ENCODE measurements at regions not wholly inside any gene's neighbourhood (a gene's known extent, or its start where the extent isn't known, plus 50 kb on each side); places are given as distances from the start of the nearest gene placed in this dataset.

GRCh38 chr5:57601996-57602395 lies 119.4 kb upstream of the ACTBL2 start:
- Histone ChIP-seq H3K4me1 (ENCODE audit: control insufficient read depth, insufficient read depth, low read length) (no peaks in the 10 kb centered on the region), H3K27me3 (ENCODE audit: control insufficient read depth, insufficient read depth, low read length) (peaks cover 4% of the 10 kb centered on the region), H3K27ac (ENCODE audit: low read depth, low read length) (no peak overlapping the region), H3K36me3 (ENCODE audit: control insufficient read depth, insufficient read depth, low read length) (no peaks in the 10 kb centered on the region), H3K4me3 (ENCODE audit: low read depth, low read length) (no peak overlapping the region), H3K9me3 (ENCODE audit: control insufficient read depth, insufficient read depth, low read depth, low read length) (no peaks in the 10 kb centered on the region), H3K9ac (ENCODE audit: low read length) (no peak overlapping the region)

- no peaks in the 10 kb centered on the region for H3K9me3 ChIP-seq (ENCODE audit: control insufficient read depth, insufficient read depth, low read depth, low read length)
- H3K27ac ChIP-seq (ENCODE audit: low read depth, low read length): no peak overlapping the region
- H3K4me1 ChIP-seq (ENCODE audit: control insufficient read depth, insufficient read depth, low read length): no peaks in the 10 kb centered on the region
- no peak overlapping the region for H3K9ac ChIP-seq (ENCODE audit: low read length)
- H3K27me3 ChIP-seq (ENCODE audit: control insufficient read depth, insufficient read depth, low read length): peaks cover 4% of the 10 kb centered on the region
- no peak overlapping the region for H3K4me3 ChIP-seq (ENCODE audit: low read depth, low read length)
- no peaks in the 10 kb centered on the region for H3K36me3 ChIP-seq (ENCODE audit: control insufficient read depth, insufficient read depth, low read length)
Observed at GRCh38 chr5:57600321-57600720, 117.7 kb upstream of the ACTBL2 start.

GRCh38 chr5:57598756-57599155 lies 116.1 kb upstream of the ACTBL2 start:
- Histone ChIP-seq H3K36me3 (ENCODE audit: control insufficient read depth, insufficient read depth, low read length) (no peaks in the 10 kb centered on the region), H3K27me3 (ENCODE audit: control insufficient read depth, insufficient read depth, low read length) (peaks cover 4% of the 10 kb centered on the region), H3K4me1 (ENCODE audit: control insufficient read depth, insufficient read depth, low read length) (no peaks in the 10 kb centered on the region), H3K4me3 (ENCODE audit: low read depth, low read length) (no peak overlapping the region), H3K27ac (ENCODE audit: low read depth, low read length) (no peak overlapping the region), H3K9ac (ENCODE audit: low read length) (no peak overlapping the region), H3K9me3 (ENCODE audit: control insufficient read depth, insufficient read depth, low read depth, low read length) (no peaks in the 10 kb centered on the region)

- H3K27me3 ChIP-seq (ENCODE audit: control insufficient read depth, insufficient read depth, low read length): peaks cover 4% of the 10 kb centered on the region
- no peak overlapping the region for H3K27ac ChIP-seq (ENCODE audit: low read depth, low read length)
- no peaks in the 10 kb centered on the region for H3K36me3 ChIP-seq (ENCODE audit: control insufficient read depth, insufficient read depth, low read length)
- no peaks in the 10 kb centered on the region for H3K9me3 ChIP-seq (ENCODE audit: control insufficient read depth, insufficient read depth, low read depth, low read length)
- H3K4me3 ChIP-seq (ENCODE audit: low read depth, low read length): no peak overlapping the region
- H3K4me1 ChIP-seq (ENCODE audit: control insufficient read depth, insufficient read depth, low read length): no peaks in the 10 kb centered on the region
- H3K9ac ChIP-seq (ENCODE audit: low read length): no peak overlapping the region
Observed at GRCh38 chr5:57598097-57598496, 115.5 kb upstream of the ACTBL2 start.

- no peak overlapping the region for H3K27ac ChIP-seq (ENCODE audit: low read depth, low read length)
Observed at GRCh38 chr5:57595523-57595991, 112.9 kb upstream of the ACTBL2 start.

GRCh38 chr5:57594436-57594835 lies 111.8 kb upstream of the ACTBL2 start:
- Histone ChIP-seq H3K36me3 (ENCODE audit: control insufficient read depth, insufficient read depth, low read length) (no peaks in the 10 kb centered on the region), H3K4me1 (ENCODE audit: control insufficient read depth, insufficient read depth, low read length) (no peaks in the 10 kb centered on the region), H3K27ac (ENCODE audit: low read depth, low read length) (no peak overlapping the region), H3K9ac (ENCODE audit: low read length) (no peak overlapping the region), H3K9me3 (ENCODE audit: control insufficient read depth, insufficient read depth, low read depth, low read length) (no peaks in the 10 kb centered on the region), H3K4me3 (ENCODE audit: low read depth, low read length) (no peak overlapping the region), H3K27me3 (ENCODE audit: control insufficient read depth, insufficient read depth, low read length) (no peaks in the 10 kb centered on the region)

More at GRCh38 chr5:57595523-57595991, 112.9 kb upstream of the ACTBL2 start:
- H3K36me3 ChIP-seq (ENCODE audit: control insufficient read depth, insufficient read depth, low read length): no peaks in the 10 kb centered on the region
- H3K9me3 ChIP-seq (ENCODE audit: control insufficient read depth, insufficient read depth, low read depth, low read length): no peaks in the 10 kb centered on the region
- no peaks in the 10 kb centered on the region for H3K27me3 ChIP-seq (ENCODE audit: control insufficient read depth, insufficient read depth, low read length)
- H3K4me3 ChIP-seq (ENCODE audit: low read depth, low read length): no peak overlapping the region
- H3K4me1 ChIP-seq (ENCODE audit: control insufficient read depth, insufficient read depth, low read length): no peaks in the 10 kb centered on the region
- no peak overlapping the region for H3K9ac ChIP-seq (ENCODE audit: low read length)

GRCh38 chr5:57592236-57592635 lies 109.6 kb upstream of the ACTBL2 start:
- no peak overlapping the region for H3K27ac ChIP-seq (ENCODE audit: low read depth, low read length)
- H3K27me3 ChIP-seq (ENCODE audit: control insufficient read depth, insufficient read depth, low read length): no peaks in the 10 kb centered on the region
- no peak overlapping the region for H3K9ac ChIP-seq (ENCODE audit: low read length)
- no peaks in the 10 kb centered on the region for H3K9me3 ChIP-seq (ENCODE audit: control insufficient read depth, insufficient read depth, low read depth, low read length)
- no peak overlapping the region for H3K4me3 ChIP-seq (ENCODE audit: low read depth, low read length)
- no peaks in the 10 kb centered on the region for H3K4me1 ChIP-seq (ENCODE audit: control insufficient read depth, insufficient read depth, low read length)
- no peaks in the 10 kb centered on the region for H3K36me3 ChIP-seq (ENCODE audit: control insufficient read depth, insufficient read depth, low read length)

GRCh38 chr5:57586649-57587048 lies 104.0 kb upstream of the ACTBL2 start:
- no peaks in the 10 kb centered on the region for H3K4me1 ChIP-seq (ENCODE audit: control insufficient read depth, insufficient read depth, low read length)
- no peaks in the 10 kb centered on the region; the same call in 1 of the 2 replicates for H3K27me3 ChIP-seq (ENCODE audit: control insufficient read depth, insufficient read depth, low read length)
- H3K9me3 ChIP-seq (ENCODE audit: control insufficient read depth, insufficient read depth, low read depth, low read length): no peaks in the 10 kb centered on the region
- H3K36me3 ChIP-seq (ENCODE audit: control insufficient read depth, insufficient read depth, low read length): no peaks in the 10 kb centered on the region
- H3K9ac ChIP-seq (ENCODE audit: low read length): no peak overlapping the region
- no peak overlapping the region for H3K4me3 ChIP-seq (ENCODE audit: low read depth, low read length)
- no peak overlapping the region for H3K27ac ChIP-seq (ENCODE audit: low read depth, low read length)

GRCh38 chr5:57582578-57583070 lies 100.0 kb upstream of the ACTBL2 start:
- Histone ChIP-seq H3K4me3 (ENCODE audit: low read depth, low read length) (no peak overlapping the region), H3K36me3 (ENCODE audit: control insufficient read depth, insufficient read depth, low read length) (no peaks in the 10 kb centered on the region), H3K27ac (ENCODE audit: low read depth, low read length) (no peak overlapping the region), H3K27me3 (ENCODE audit: control insufficient read depth, insufficient read depth, low read length) (no peaks in the 10 kb centered on the region; the same call in 1 of the 2 replicates), H3K9me3 (ENCODE audit: control insufficient read depth, insufficient read depth, low read depth, low read length) (peaks cover 2% of the 10 kb centered on the region; the same call in 1 of the 2 replicates), H3K4me1 (ENCODE audit: control insufficient read depth, insufficient read depth, low read length) (no peaks in the 10 kb centered on the region), H3K9ac (ENCODE audit: low read length) (no peak overlapping the region)

GRCh38 chr5:57581772-57582171 lies 99.2 kb upstream of the ACTBL2 start:
- Histone ChIP-seq H3K4me1 (ENCODE audit: control insufficient read depth, insufficient read depth, low read length) (no peaks in the 10 kb centered on the region), H3K4me3 (ENCODE audit: low read depth, low read length) (no peak overlapping the region), H3K27ac (ENCODE audit: low read depth, low read length) (no peak overlapping the region), H3K36me3 (ENCODE audit: control insufficient read depth, insufficient read depth, low read length) (no peaks in the 10 kb centered on the region), H3K27me3 (ENCODE audit: control insufficient read depth, insufficient read depth, low read length) (no peaks in the 10 kb centered on the region; the same call in 1 of the 2 replicates), H3K9ac (ENCODE audit: low read length) (no peak overlapping the region), H3K9me3 (ENCODE audit: control insufficient read depth, insufficient read depth, low read depth, low read length) (peaks cover 2% of the 10 kb centered on the region; the same call in 1 of the 2 replicates)

GRCh38 chr5:57581222-57581621 lies 98.6 kb upstream of the ACTBL2 start:
- Histone ChIP-seq H3K4me3 (ENCODE audit: low read depth, low read length) (no peak overlapping the region), H3K9ac (ENCODE audit: low read length) (no peak overlapping the region), H3K9me3 (ENCODE audit: control insufficient read depth, insufficient read depth, low read depth, low read length) (peaks cover 2% of the 10 kb centered on the region; the same call in 1 of the 2 replicates), H3K4me1 (ENCODE audit: control insufficient read depth, insufficient read depth, low read length) (no peaks in the 10 kb centered on the region), H3K27me3 (ENCODE audit: control insufficient read depth, insufficient read depth, low read length) (no peaks in the 10 kb centered on the region; the same call in 1 of the 2 replicates), H3K27ac (ENCODE audit: low read depth, low read length) (no peak overlapping the region), H3K36me3 (ENCODE audit: control insufficient read depth, insufficient read depth, low read length) (no peaks in the 10 kb centered on the region)
